Coronary artery (tissue), 2 donors: ENCODE measurements at regions not wholly inside any gene's neighbourhood (a gene's known extent, or its start where the extent isn't known, plus 50 kb on each side); places are given as distances from the start of the nearest gene placed in this dataset.

ENCODE experiments used
- DNase-seq: peaks from one replicate; pipeline ENCODE4 v3.0.0-alpha.2; 2017; ENCODE audit warnings: low spot score
- H3K27ac ChIP-seq, 2 donors: fragments of 200-600 bp; sonication (generic); one replicate each; pipeline ENCODE4 v1.5.1; 2016 to 2019
- H3K4me3 ChIP-seq: fragments of 200-600 bp; sonication (generic); 2 replicates; pipeline ENCODE4 v1.5.1; 2016; ENCODE audit warnings: mild to moderate bottlenecking, moderate library complexity
- TF ChIP-seq, protein P1 (sequence below): fragments of 200-600 bp; sonication (generic); IDR thresholded peaks from one replicate; pipeline ENCODE4 v1.5.1; 2019; ENCODE audit warnings: antibody characterized with exemption

DNA sequence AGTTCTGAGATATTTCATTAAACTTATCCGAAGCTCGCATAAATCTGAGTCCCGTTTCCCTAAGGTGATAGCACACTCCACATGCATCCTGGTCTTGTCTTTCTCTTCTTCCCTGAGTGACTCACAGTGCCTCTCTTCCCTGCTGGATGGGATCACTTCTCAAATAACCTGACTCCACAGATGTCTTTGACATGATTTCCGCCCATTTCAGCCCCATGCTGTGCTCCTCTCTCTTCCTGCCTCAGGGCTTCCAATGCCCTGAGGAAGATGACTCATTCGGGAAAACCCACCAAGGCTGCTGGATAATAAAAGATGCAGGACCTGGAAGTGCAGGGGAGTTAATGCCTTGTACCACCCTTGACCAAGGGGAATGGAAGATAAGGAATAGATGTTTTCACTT is 441.7 kb upstream of the SOX11 start:
- TF ChIP-seq, protein P1, sequence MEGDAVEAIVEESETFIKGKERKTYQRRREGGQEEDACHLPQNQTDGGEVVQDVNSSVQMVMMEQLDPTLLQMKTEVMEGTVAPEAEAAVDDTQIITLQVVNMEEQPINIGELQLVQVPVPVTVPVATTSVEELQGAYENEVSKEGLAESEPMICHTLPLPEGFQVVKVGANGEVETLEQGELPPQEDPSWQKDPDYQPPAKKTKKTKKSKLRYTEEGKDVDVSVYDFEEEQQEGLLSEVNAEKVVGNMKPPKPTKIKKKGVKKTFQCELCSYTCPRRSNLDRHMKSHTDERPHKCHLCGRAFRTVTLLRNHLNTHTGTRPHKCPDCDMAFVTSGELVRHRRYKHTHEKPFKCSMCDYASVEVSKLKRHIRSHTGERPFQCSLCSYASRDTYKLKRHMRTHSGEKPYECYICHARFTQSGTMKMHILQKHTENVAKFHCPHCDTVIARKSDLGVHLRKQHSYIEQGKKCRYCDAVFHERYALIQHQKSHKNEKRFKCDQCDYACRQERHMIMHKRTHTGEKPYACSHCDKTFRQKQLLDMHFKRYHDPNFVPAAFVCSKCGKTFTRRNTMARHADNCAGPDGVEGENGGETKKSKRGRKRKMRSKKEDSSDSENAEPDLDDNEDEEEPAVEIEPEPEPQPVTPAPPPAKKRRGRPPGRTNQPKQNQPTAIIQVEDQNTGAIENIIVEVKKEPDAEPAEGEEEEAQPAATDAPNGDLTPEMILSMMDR, result no peak
- H3K27ac ChIP-seq, result no peak overlapping the region
- H3K4me3 ChIP-seq, result no peak overlapping the region
- no peak for DNase-seq

DNA sequence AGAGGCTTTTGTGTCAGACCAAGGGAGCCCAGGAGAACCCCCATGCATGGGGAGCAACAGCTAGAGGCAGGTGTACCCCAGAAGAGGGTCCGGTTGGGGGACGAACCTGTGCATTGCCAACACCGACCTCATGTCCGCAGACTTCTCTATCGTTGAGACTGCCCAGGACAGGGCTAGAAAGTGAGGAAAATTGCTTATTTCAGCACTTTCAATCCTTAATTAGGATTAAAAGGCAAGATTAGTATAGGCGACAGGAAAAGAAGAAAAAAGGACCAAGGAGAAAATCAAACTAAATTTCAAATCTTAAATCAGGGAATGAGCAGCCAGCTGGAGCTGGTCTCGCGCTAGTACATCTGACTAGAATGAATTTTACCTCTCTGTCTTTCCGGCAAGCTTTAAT is 438.9 kb upstream of the SOX11 start:
- TF ChIP-seq, protein P1, result no peak
- H3K4me3 ChIP-seq, result no peak overlapping the region
- no peak for DNase-seq
- H3K27ac ChIP-seq, result no peak overlapping the region

GRCh38 chr2:5254791-5255332 is 437.3 kb upstream of the SOX11 start:
- Histone ChIP-seq H3K27ac (no peak overlapping the region), H3K4me3 (no peak overlapping the region)
- DNase-seq, result no peak
- TF ChIP-seq, protein P1, result no peak

GRCh38 chr2:5263291-5263690 is 428.9 kb upstream of the SOX11 start:
- DNase-seq, result no peak
- TF ChIP-seq, protein P1, result no peak
- H3K4me3 ChIP-seq, result no peak overlapping the region
- no peak overlapping the region for H3K27ac ChIP-seq

DNA sequence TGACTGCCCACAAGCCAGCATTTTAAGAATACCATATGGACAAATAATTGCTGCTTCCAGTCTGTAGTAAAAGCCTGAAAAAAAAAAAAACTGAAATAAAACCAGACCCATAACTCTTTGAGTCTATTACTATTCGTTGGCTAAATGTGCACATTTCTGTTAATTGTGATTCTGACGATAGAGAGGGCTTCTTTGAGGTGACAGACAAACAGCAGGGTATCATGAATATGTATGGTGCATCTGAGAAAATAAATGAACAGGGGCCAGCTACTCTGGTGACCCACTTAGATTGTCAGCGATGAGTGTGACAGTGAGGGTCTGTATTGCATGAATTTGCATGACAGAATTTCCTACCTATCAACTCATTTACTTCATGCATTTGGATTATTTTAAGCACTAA is 427.8 kb upstream of the SOX11 start:
- TF ChIP-seq, protein P1, result no peak
- Histone ChIP-seq H3K4me3 (no peak overlapping the region), H3K27ac (no peak overlapping the region)
- DNase-seq, result no peak

- TF ChIP-seq, protein P1, result no peak
- no peak for DNase-seq
- no peak overlapping the region for H3K4me3 ChIP-seq
- no peak overlapping the region for H3K27ac ChIP-seq
Observed at GRCh38 chr2:5285061-5285460, 407.1 kb upstream of the SOX11 start.

DNA sequence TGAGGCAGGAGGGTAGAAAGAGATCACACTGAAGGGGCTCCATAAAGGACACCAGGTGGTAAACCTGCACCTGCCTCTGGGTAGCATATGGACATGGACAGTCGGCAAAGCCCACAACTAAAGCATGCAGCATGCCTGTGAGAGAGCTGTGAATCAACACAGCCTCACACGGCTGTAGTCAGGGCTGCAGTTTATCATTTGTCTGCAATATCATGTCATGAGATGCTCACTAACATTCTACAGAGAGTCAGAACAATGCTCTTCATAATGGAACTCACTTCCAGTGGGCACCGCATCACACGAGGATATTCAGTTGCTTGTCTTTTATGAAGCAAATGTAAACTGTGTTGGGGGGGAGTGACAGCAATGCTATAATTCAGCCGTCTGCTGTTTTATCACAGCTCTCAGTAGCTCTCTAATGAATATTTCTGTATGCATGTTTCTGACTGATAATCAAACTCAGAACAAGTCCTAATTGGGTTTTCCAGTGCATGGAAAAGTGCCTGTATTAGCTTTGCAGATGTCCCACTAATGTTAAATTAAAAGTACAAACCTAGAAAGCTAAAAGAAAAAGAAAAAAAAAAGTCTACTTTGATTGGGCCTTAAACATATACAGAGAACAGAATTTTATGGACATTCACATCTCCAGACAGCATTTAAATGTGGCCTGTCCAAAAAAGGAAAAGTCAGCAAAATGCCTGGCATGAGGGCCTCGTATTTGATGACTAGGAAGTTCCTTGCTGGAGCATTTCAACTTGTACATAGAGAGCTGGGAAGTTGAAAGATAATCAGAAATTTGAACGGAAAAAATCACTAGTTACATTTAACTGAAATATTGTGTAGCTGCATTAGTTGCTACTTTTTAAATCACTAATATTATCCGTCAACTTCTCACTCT is 406.1 kb upstream of the SOX11 start:
- H3K4me3 ChIP-seq, result no peak overlapping the region
- H3K27ac ChIP-seq, result no peak overlapping the region
- TF ChIP-seq, protein P1, result no peak
- no peak for DNase-seq
